Right forelimb (tissue), 1 donor: ENCODE measurements at regions not wholly inside any gene's neighbourhood (a gene's known extent, or its start where the extent isn't known, plus 50 kb on each side); places are given as distances from the start of the nearest gene placed in this dataset.
"Not testable (repeated sequence)": the region's sequence is repeated elsewhere in the genome, so short reads cannot be mapped to it uniquely, and the experiment has no call there.

Experiments
- DNase-seq: peaks from one replicate; pipeline ENCODE4 v3.0.0-alpha.2; 2018

GRCh38 chr16:51523400-51523799 lies 372.3 kb upstream of the SALL1 start:
- no peak for DNase-seq

- no peak for DNase-seq
These were observed 371.8 kb upstream of the SALL1 start for GRCh38 chr16:51522902-51523301.

- not testable (repeated sequence) for DNase-seq
These were observed 365.9 kb upstream of the SALL1 start for GRCh38 chr16:51516960-51517359.

- DNase-seq, result no peak
These were observed 359.3 kb upstream of the SALL1 start for GRCh38 chr16:51510416-51510815.

- no peak for DNase-seq
These were observed 358.3 kb upstream of the SALL1 start for GRCh38 chr16:51509336-51509735.

- DNase-seq, result no peak
These were observed 357.6 kb upstream of the SALL1 start for GRCh38 chr16:51508490-51509212.

GRCh38 chr16:51507286-51507685 lies 356.2 kb upstream of the SALL1 start:
- DNase-seq, result no peak

- DNase-seq, result no peak
These were observed 349.2 kb upstream of the SALL1 start for GRCh38 chr16:51500306-51500705.

GRCh38 chr16:51497541-51498211 lies 346.6 kb upstream of the SALL1 start:
- DNase-seq, result no peak

- DNase-seq, result no peak
These were observed 339.8 kb upstream of the SALL1 start for GRCh38 chr16:51490866-51491265.

GRCh38 chr16:51487880-51488279 lies 336.8 kb upstream of the SALL1 start:
- DNase-seq, result no peak

GRCh38 chr16:51474414-51475091 lies 323.5 kb upstream of the SALL1 start:
- DNase-seq, result no peak

- DNase-seq, result no peak
These were observed 322.0 kb upstream of the SALL1 start for GRCh38 chr16:51473091-51473490.

GRCh38 chr16:51470492-51470891 lies 319.4 kb upstream of the SALL1 start:
- no peak for DNase-seq

- no peak for DNase-seq
These were observed 313.9 kb upstream of the SALL1 start for GRCh38 chr16:51464996-51465395.

- no peak for DNase-seq
These were observed 310.2 kb upstream of the SALL1 start for GRCh38 chr16:51461255-51461654.

- DNase-seq, result no peak
These were observed 307.5 kb upstream of the SALL1 start for GRCh38 chr16:51458356-51459140.

- DNase-seq, result no peak
These were observed 306.7 kb upstream of the SALL1 start for GRCh38 chr16:51457775-51458174.

GRCh38 chr16:51455398-51455797 lies 304.3 kb upstream of the SALL1 start:
- DNase-seq, result no peak

GRCh38 chr16:51453251-51453650 lies 302.2 kb upstream of the SALL1 start:
- DNase-seq, result no peak

- no peak for DNase-seq
These were observed 299.8 kb upstream of the SALL1 start for GRCh38 chr16:51450909-51451308.

- no peak for DNase-seq
These were observed 299.3 kb upstream of the SALL1 start for GRCh38 chr16:51450376-51450775.

- no peak for DNase-seq
These were observed 298.4 kb upstream of the SALL1 start for GRCh38 chr16:51449441-51449840.
